ENCODE measurements at regions not wholly inside any gene's neighbourhood (a gene's known extent, or its start where the extent isn't known, plus 50 kb on each side); places are given as distances from the start of the nearest gene placed in this dataset.

GRCh38 chr3:193754719-193755118 is 161.7 kb downstream of the OPA1 start:
- Histone ChIP-seq H3K4me3 (ENCODE audit: severe bottlenecking) (no peak overlapping the region), H3K9me3 (ENCODE audit: severe bottlenecking) (peaks cover 12% of the 10 kb centered on the region), H3K27me3 (ENCODE audit: insufficient read depth, poor library complexity, severe bottlenecking) (no peaks in the 10 kb centered on the region), H3K36me3 (ENCODE audit: low read depth) (no peaks in the 10 kb centered on the region), H3K27ac (ENCODE audit: poor library complexity, severe bottlenecking) (no peak overlapping the region), H3K4me1 (ENCODE audit: insufficient read depth, poor library complexity, severe bottlenecking) (no peaks in the 10 kb centered on the region)
- ATAC-seq (ENCODE audit: low read depth) (no peak), DNase-seq (ENCODE audit: low spot score) (no peak)
- TF ChIP-seq CTCF (IDR thresholded peaks at IDR 0.05; ENCODE audit: poor library complexity, severe bottlenecking): no peak

GRCh38 chr3:193756536-193756935 is 163.5 kb downstream of the OPA1 start:
- peaks cover 12% of the 10 kb centered on the region for H3K9me3 ChIP-seq (ENCODE audit: severe bottlenecking)
- DNase-seq (ENCODE audit: low spot score) (no peak), ATAC-seq (ENCODE audit: low read depth) (no peak)
- no peak overlapping the region for H3K4me3 ChIP-seq (ENCODE audit: severe bottlenecking)
- no peaks in the 10 kb centered on the region for H3K27me3 ChIP-seq (ENCODE audit: insufficient read depth, poor library complexity, severe bottlenecking)
- no peaks in the 10 kb centered on the region for H3K36me3 ChIP-seq (ENCODE audit: low read depth)
- H3K4me1 ChIP-seq (ENCODE audit: insufficient read depth, poor library complexity, severe bottlenecking): no peaks in the 10 kb centered on the region
- no peak for TF ChIP-seq CTCF (IDR thresholded peaks at IDR 0.05; ENCODE audit: poor library complexity, severe bottlenecking)
- no peak overlapping the region for H3K27ac ChIP-seq (ENCODE audit: poor library complexity, severe bottlenecking)

DNA sequence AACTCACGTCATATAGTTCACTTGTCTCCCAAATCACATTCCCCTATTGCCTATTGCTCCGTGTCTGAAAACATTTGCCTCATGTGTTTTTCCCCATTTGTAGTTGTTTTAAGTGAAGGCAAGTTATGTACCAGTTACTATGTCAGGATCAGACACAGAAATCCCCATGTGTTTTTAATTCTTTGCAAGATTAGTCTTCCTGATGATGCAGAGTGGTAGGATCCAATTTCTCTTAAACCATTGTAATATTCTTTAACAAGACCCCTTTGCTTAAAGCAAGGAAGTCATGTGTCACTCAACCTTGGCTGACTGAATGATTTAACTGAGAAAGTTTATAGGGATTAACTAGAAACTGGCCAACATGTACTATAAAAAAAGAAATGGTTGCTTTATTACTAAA is 164.4 kb downstream of the OPA1 start:
- no peak overlapping the region for H3K4me3 ChIP-seq (ENCODE audit: severe bottlenecking)
- H3K36me3 ChIP-seq (ENCODE audit: low read depth): no peaks in the 10 kb centered on the region
- TF ChIP-seq CTCF (IDR thresholded peaks at IDR 0.05; ENCODE audit: poor library complexity, severe bottlenecking): no peak
- no peak overlapping the region for H3K27ac ChIP-seq (ENCODE audit: poor library complexity, severe bottlenecking)
- ATAC-seq (ENCODE audit: low read depth): no peak
- no peaks in the 10 kb centered on the region for H3K27me3 ChIP-seq (ENCODE audit: insufficient read depth, poor library complexity, severe bottlenecking)
- peaks cover 12% of the 10 kb centered on the region for H3K9me3 ChIP-seq (ENCODE audit: severe bottlenecking)
- DNase-seq (ENCODE audit: low spot score): no peak
- no peaks in the 10 kb centered on the region for H3K4me1 ChIP-seq (ENCODE audit: insufficient read depth, poor library complexity, severe bottlenecking)

DNA sequence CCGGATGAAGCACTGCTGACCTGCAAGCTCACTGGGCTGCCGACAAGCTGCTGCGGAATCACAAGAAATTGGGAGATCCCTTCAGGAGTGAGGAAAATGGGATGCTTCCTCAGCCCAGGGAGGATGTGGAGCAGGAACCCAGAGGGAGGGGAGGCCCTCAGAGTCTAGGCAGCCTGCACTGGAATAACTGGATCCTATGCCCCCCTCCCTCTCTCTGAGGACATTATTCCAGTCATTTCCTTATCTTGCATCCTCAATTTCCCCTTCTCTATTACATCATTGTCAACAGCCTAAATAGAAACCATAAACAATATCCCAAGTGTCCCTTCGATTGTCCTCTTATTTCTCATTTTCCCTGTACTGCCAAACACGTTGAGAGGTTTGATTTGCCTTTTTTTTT is 169.0 kb downstream of the OPA1 start:
- TF ChIP-seq CTCF (IDR thresholded peaks at IDR 0.05; ENCODE audit: poor library complexity, severe bottlenecking): no peak
- ATAC-seq (ENCODE audit: low read depth) (no peak), DNase-seq (ENCODE audit: low spot score) (no peak)
- Histone ChIP-seq H3K27ac (ENCODE audit: poor library complexity, severe bottlenecking) (no peak overlapping the region), H3K36me3 (ENCODE audit: low read depth) (no peaks in the 10 kb centered on the region), H3K9me3 (ENCODE audit: severe bottlenecking) (no peaks in the 10 kb centered on the region), H3K27me3 (ENCODE audit: insufficient read depth, poor library complexity, severe bottlenecking) (no peaks in the 10 kb centered on the region), H3K4me1 (ENCODE audit: insufficient read depth, poor library complexity, severe bottlenecking) (no peaks in the 10 kb centered on the region), H3K4me3 (ENCODE audit: severe bottlenecking) (no peak overlapping the region)

- ATAC-seq (ENCODE audit: low read depth): no peak
- H3K27ac ChIP-seq (ENCODE audit: poor library complexity, severe bottlenecking): no peak overlapping the region
- no peak for TF ChIP-seq CTCF (IDR thresholded peaks at IDR 0.05; ENCODE audit: poor library complexity, severe bottlenecking)
These were observed 169.6 kb downstream of the OPA1 start for GRCh38 chr3:193762657-193763056.

More at GRCh38 chr3:193762657-193763056, 169.6 kb downstream of the OPA1 start:
- Histone ChIP-seq H3K36me3 (ENCODE audit: low read depth) (no peaks in the 10 kb centered on the region), H3K4me1 (ENCODE audit: insufficient read depth, poor library complexity, severe bottlenecking) (no peaks in the 10 kb centered on the region), H3K4me3 (ENCODE audit: severe bottlenecking) (no peak overlapping the region), H3K27me3 (ENCODE audit: insufficient read depth, poor library complexity, severe bottlenecking) (no peaks in the 10 kb centered on the region), H3K9me3 (ENCODE audit: severe bottlenecking) (no peaks in the 10 kb centered on the region)
- no peak for DNase-seq (ENCODE audit: low spot score)

Data from RWPE2 (cell line).